MCF 10A (cell line): ENCODE measurements at regions not wholly inside any gene's neighbourhood (a gene's known extent, or its start where the extent isn't known, plus 50 kb on each side); places are given as distances from the start of the nearest gene placed in this dataset.

Source experiments
- BruUV-seq: library from RNA; stranded (reverse); fragments of 400-500 nt; replicated peaks from 2 replicates; lab custom pipeline; 2021; lab: Mats Ljungman, UMichigan
- CTCF ChIA-PET: fragments of 300-600 bp; sonication (Branson Sonifier 250); formaldehyde crosslinking; extraction: SDS; loops from one replicate; lab custom pipeline; 2021; ENCODE audit warnings: antibody characterized with exemption, inconsistent platforms; lab: Yijun Ruan, JAX
- POLR2A ChIA-PET: fragments of 300-600, 350-650 bp; sonication (Branson Sonifier 250); formaldehyde crosslinking; extraction: SDS; loops from one replicate; lab custom pipeline; 2020; ENCODE audit warnings: antibody characterized with exemption, inconsistent platforms; lab: Yijun Ruan, JAX
- DNase-seq: peaks from one replicate; pipeline ENCODE4 v3.0.0-alpha.2; 2018; ENCODE audit not compliant: unreplicated experiment
- H3K27ac Mint-ChIP-seq: one replicate; pipeline ENCODE4 v1.8.0; 2022; ENCODE audit warnings: mild to moderate bottlenecking, low read depth, mixed read lengths; ENCODE audit not compliant: unreplicated experiment
- H3K27me3 Mint-ChIP-seq: one replicate; pipeline ENCODE4 v1.8.0; 2022; ENCODE audit warnings: mixed read lengths; ENCODE audit not compliant: insufficient read depth, unreplicated experiment
- H3K36me3 Mint-ChIP-seq: one replicate; pipeline ENCODE4 v1.8.0; 2022; ENCODE audit warnings: mild to moderate bottlenecking, moderate library complexity, mixed read lengths; ENCODE audit not compliant: insufficient read depth, unreplicated experiment
- H3K4me1 Mint-ChIP-seq: one replicate; pipeline ENCODE4 v1.8.0; 2022; ENCODE audit warnings: mixed read lengths; ENCODE audit not compliant: insufficient read depth, unreplicated experiment
- H3K4me3 Mint-ChIP-seq: one replicate; pipeline ENCODE4 v1.8.0; 2022; ENCODE audit warnings: mild to moderate bottlenecking, moderate library complexity, mixed read lengths; ENCODE audit not compliant: unreplicated experiment
- H3K9me3 Mint-ChIP-seq: one replicate; pipeline ENCODE4 v1.8.0; 2022; ENCODE audit warnings: mixed read lengths; ENCODE audit not compliant: unreplicated experiment
- intact Hi-C: fragments of 100-400 bp; cut with micrococcal nuclease; formaldehyde crosslinking; loops from 2 replicates; pipeline ENCODE4 v1.14.1; 2022
- TF ChIP-seq, protein P1 (sequence below): fragments of 200-600 bp; IDR thresholded peaks from one replicate; pipeline ENCODE4 v1.8.0; 2022; ENCODE audit warnings: antibody characterized with exemption, mild to moderate bottlenecking; ENCODE audit not compliant: unreplicated experiment

DNA sequence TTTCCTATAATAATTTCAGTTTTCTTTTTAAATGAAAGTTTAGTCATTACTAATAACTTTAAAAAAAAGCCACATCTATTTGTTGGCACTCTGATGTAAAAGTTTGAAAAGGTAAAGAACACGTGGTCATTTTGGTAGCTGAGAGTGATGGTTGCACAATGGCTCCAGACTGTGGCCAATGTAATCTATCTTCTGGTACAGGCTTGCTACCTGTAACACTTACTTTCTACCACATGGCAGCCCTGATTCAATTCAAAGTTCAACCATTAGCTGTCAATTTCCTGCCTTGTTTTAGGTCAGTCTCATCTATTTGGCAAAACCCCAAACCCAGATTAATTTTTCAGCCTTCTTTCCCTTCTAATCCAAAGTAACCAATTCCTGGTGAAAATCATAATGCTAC, 126.1 kb downstream of the TUSC7 start:
- Mint-ChIP-seq H3K4me1 (no peaks in the 10 kb centered on the region), H3K27me3 (peaks cover 82% of the 10 kb centered on the region), H3K27ac (no peak overlapping the region), H3K4me3 (no peak overlapping the region), H3K9me3 (no peaks in the 10 kb centered on the region), H3K36me3 (no peaks in the 10 kb centered on the region)
- POLR2A ChIA-PET: no interaction called here
- DNase-seq: no peak
- TF ChIP-seq, protein P1, sequence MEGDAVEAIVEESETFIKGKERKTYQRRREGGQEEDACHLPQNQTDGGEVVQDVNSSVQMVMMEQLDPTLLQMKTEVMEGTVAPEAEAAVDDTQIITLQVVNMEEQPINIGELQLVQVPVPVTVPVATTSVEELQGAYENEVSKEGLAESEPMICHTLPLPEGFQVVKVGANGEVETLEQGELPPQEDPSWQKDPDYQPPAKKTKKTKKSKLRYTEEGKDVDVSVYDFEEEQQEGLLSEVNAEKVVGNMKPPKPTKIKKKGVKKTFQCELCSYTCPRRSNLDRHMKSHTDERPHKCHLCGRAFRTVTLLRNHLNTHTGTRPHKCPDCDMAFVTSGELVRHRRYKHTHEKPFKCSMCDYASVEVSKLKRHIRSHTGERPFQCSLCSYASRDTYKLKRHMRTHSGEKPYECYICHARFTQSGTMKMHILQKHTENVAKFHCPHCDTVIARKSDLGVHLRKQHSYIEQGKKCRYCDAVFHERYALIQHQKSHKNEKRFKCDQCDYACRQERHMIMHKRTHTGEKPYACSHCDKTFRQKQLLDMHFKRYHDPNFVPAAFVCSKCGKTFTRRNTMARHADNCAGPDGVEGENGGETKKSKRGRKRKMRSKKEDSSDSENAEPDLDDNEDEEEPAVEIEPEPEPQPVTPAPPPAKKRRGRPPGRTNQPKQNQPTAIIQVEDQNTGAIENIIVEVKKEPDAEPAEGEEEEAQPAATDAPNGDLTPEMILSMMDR: no peak
- BruUV-seq: no TSS peak
- CTCF ChIA-PET: interaction anchor here (0.6 kb wide), 1 partner anchor 64 kb away, joined by 3 read pairs; no protein-coding TSS in a partner anchor
- intact Hi-C loops: no loop called here

DNA sequence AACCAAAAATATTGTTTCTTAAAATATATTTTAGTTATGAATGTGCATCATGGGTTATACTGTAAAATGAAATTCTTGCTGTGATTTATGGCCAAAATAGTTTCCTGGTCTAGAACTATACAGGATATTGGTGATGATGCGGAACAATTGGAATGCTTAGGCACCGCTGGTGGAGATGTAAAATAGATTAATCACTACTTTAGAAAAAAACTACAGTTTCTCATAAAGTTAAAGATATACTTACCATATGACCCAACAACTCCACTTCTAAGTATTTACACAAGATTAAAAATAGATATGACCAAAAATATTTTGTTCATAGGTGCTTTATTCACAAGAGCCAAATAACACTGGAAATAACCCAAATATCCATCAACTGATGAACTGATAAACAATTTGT, 126.7 kb downstream of the TUSC7 start:
- ChIA-PET POLR2A (no interaction called here), CTCF (interaction anchor here (0.6 kb wide), 1 partner anchor 10 kb away, joined by 6 read pairs; no protein-coding TSS in a partner anchor)
- no peak for DNase-seq
- TF ChIP-seq, protein P1: no peak
- no peaks in the 10 kb centered on the region for H3K9me3 Mint-ChIP-seq
- peaks cover 82% of the 10 kb centered on the region for H3K27me3 Mint-ChIP-seq
- H3K4me1 Mint-ChIP-seq: no peaks in the 10 kb centered on the region
- no TSS peak for BruUV-seq
- intact Hi-C loops: no loop called here
- no peaks in the 10 kb centered on the region for H3K36me3 Mint-ChIP-seq
- H3K27ac Mint-ChIP-seq: no peak overlapping the region
- no peak overlapping the region for H3K4me3 Mint-ChIP-seq

DNA sequence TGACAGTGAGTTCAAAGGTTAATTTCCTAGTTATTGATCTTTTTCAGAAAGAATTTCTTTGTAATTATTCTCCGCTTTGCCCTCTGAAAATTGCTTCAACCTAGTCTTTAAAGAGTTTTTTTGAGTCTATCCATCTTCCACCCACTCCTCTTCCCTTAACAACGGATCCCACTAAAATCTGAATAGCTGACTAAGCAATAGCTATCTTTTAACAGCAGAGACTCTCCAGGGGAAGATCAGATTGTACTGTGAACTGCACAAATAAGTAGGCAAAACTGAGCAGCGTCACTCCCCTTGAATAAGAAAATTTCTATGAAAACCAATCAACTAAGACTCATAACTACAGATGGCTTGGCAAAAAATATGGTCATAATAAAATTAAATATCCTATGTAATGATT, 127.9 kb downstream of the TUSC7 start:
- no peak overlapping the region for H3K27ac Mint-ChIP-seq
- CTCF ChIA-PET: no interaction called here
- H3K4me3 Mint-ChIP-seq: no peak overlapping the region
- no peaks in the 10 kb centered on the region for H3K4me1 Mint-ChIP-seq
- TF ChIP-seq, protein P1: no peak
- BruUV-seq: no TSS peak
- H3K27me3 Mint-ChIP-seq: peaks cover 82% of the 10 kb centered on the region
- no peaks in the 10 kb centered on the region for H3K9me3 Mint-ChIP-seq
- intact Hi-C loops: no loop called here
- H3K36me3 Mint-ChIP-seq: no peaks in the 10 kb centered on the region
- POLR2A ChIA-PET: interaction anchor here (0.6 kb wide), 1 partner anchor 244 kb away, joined by 4 read pairs; no protein-coding TSS in a partner anchor
- DNase-seq: no peak

DNA sequence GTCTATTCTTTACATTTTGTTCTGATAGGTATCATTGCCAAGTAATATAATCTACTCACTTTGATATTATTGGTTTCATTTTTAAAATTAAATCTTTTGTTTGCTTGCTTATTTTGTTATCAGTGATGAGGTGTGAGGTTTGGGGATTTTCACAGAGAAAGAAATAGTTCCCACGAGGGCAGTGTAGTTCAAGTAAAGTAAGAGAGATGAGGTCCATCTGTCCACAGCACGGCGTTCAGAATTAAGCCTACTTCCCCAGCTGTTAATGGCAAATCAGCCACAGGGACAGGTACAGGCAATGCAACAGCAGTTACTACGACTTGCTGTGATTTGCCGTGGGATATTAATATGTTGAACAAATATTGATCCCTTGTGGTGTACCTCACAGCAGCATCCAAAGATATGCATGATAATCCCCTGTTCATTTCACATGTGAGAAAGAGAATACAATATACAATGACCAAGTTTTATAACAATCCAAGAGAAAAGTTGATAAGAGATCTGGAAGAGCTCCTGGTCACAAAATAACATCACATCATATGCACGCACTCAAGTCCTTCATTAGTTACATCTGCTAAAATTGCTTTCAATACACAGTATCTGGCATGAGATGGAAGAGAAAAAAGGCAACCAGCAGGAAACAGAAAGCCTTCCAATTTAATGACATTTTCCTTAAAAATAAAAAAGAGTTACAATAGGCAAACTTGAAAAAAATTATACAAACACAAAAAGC, 131.6 kb downstream of the TUSC7 start:
- Mint-ChIP-seq H3K27ac (no peak overlapping the region), H3K27me3 (peaks cover 92% of the 10 kb centered on the region)
- TF ChIP-seq, protein P1: no peak

More for the DNA sequence above, 131.6 kb downstream of the TUSC7 start:
- ChIA-PET CTCF (interaction anchor here (0.6 to 1.7 kb wide), 2 partner anchors 38 to 54 kb away, joined by 3 to 5 read pairs; no protein-coding TSS in a partner anchor), POLR2A (interaction anchor here (0.5 kb wide), 1 partner anchor 10 kb away, joined by 3 read pairs; no protein-coding TSS in a partner anchor)
- Mint-ChIP-seq H3K9me3 (no peaks in the 10 kb centered on the region), H3K4me1 (no peaks in the 10 kb centered on the region), H3K36me3 (no peaks in the 10 kb centered on the region), H3K4me3 (no peak overlapping the region)
- no peak for DNase-seq
- BruUV-seq: no TSS peak
- intact Hi-C loops: no loop called here
